Fibroblast of the aortic adventitia (primary cell): ENCODE measurements at regions not wholly inside any gene's neighbourhood (a gene's known extent, or its start where the extent isn't known, plus 50 kb on each side); places are given as distances from the start of the nearest gene placed in this dataset.

Experiments
- DNase-seq: peaks from one replicate; pipeline ENCODE4 v3.0.0-alpha.2; 2010; ENCODE audit warnings: low read depth
- H3K4me3 ChIP-seq: 2 replicates; pipeline ENCODE4 v1.5.1; 2011; ENCODE audit warnings: low read depth, mild to moderate bottlenecking, control low read depth, low read length, moderate library complexity
- CTCF ChIP-seq: IDR thresholded peaks from 2 replicates; pipeline ENCODE4 v1.5.1; 2011; ENCODE audit warnings: mild to moderate bottlenecking, low read length, control low read depth, inconsistent platforms; ENCODE audit not compliant: insufficient read depth

DNA sequence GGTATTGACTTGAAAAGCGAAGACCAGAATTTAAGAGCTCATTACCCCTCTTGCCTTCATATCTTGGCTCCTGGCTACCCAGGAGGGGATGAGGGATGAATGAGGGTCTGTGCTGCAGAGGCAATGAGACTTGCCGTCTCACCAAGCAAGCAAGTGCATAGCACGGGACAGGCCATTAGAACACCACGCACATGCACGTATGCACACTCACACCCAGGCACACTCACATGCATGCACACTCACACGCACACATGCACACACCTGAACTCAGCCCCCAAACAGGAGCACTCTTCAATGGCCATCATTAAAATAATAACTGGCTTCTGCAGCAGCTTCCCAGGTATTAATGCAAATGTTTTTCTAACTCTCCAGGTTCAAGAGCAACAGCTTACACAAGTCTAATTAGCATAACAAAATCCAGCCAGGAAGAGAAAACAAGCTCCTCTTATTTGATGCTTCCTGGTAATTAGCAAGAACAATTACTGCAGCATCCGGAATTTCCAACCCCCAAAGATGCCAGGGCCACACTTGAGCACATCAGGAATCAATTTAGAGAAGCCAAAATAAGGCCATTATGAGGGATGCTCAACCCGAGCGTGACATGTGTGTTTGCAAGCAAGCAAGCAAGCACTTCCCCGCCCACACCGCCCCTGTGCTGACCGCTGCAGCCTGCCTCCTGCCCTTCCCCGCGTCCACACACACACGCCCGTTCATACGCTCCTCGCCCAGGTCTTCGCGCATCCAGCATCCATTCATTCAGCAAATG is 171.6 kb upstream of the TNRC6C start:
- no peak for TF ChIP-seq CTCF
- no peak for DNase-seq
- no peak overlapping the region for H3K4me3 ChIP-seq

- DNase-seq = no peak
- TF ChIP-seq CTCF = no peak
- no peak overlapping the region for H3K4me3 ChIP-seq
Observed at GRCh38 chr17:77790143-77790829, 168.2 kb upstream of the TNRC6C start.

DNA sequence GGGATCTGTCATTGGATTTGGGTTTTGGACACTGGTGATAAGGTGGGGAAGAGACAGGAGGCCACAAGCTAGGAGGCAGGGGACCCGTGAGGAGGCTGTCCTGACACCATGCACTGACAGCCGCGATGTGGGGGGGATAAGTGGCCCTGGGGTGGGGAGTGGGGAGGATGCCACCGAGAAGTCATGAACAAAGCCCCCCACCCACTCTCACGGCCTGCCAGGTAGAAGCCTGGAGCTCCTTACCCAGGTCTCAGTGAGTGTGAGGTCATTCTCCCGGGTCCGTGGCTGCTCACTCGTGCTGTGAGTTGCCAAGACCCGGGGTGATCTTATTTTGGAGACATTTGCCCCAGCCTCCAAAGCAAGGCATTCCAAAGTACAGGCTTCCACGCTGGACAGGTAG is 165.9 kb upstream of the TNRC6C start:
- TF ChIP-seq CTCF = no peak
- H3K4me3 ChIP-seq = no peak overlapping the region

GRCh38 chr17:77793146-77793970 is 165.1 kb upstream of the TNRC6C start:
- DNase-seq = no peak
- TF ChIP-seq CTCF = no peak
- H3K4me3 ChIP-seq = no peak overlapping the region

More for the DNA sequence above, 165.9 kb upstream of the TNRC6C start:
- DNase-seq = no peak

GRCh38 chr17:77793971-77794235 is 164.6 kb upstream of the TNRC6C start:
- H3K4me3 ChIP-seq = no peak overlapping the region
- DNase-seq = no peak
- no peak for TF ChIP-seq CTCF

DNA sequence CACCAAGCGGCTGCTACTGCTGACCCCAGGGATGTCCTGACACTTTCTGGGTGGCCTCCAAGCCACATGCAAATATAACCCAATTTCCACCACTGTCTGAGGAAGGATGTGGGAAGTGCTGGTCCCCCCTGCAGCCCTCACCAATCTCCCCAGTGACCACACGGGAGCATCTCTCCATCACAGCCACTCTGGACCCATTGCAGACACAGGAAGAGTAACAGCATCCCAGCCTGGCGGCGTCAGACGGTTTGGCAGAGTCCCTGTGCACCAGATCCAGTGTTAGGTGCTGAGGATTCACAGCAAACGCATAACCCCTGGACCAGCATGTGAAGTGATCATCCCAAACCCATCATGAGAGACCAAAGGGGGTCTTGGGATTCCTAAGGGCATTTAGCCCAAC is 163.7 kb upstream of the TNRC6C start:
- TF ChIP-seq CTCF = no peak
- no peak for DNase-seq

More for the DNA sequence above, 163.7 kb upstream of the TNRC6C start:
- no peak overlapping the region for H3K4me3 ChIP-seq
